Endothelial cell of umbilical vein (primary cell): ENCODE measurements at regions not wholly inside any gene's neighbourhood (a gene's known extent, or its start where the extent isn't known, plus 50 kb on each side); places are given as distances from the start of the nearest gene placed in this dataset.

Experiments
- EZH2 ChIP-seq: IDR thresholded peaks from 2 replicates; pipeline ENCODE4 v1.6.1; 2012; ENCODE audit warnings: borderline replicate concordance, low read depth, mild to moderate bottlenecking, moderate library complexity, low read length, inconsistent platforms; ENCODE audit not compliant: severe bottlenecking
- GATA2 ChIP-seq: IDR thresholded peaks from 2 replicates; pipeline ENCODE4 v1.7.0; 2011; ENCODE audit warnings: low read depth, mild to moderate bottlenecking, moderate library complexity, mixed read lengths, low read length; ENCODE audit not compliant: insufficient read length, insufficient read depth
- JUN ChIP-seq: IDR thresholded peaks from 2 replicates; pipeline ENCODE4 v1.6.1; 2011; ENCODE audit warnings: borderline replicate concordance, low read depth; ENCODE audit not compliant: insufficient read length, insufficient read depth
- POLR2A ChIP-seq: IDR thresholded peaks from 2 replicates; pipeline ENCODE4 v1.6.1; 2012; ENCODE audit warnings: low read depth, mild to moderate bottlenecking, control low read depth, low read length
- TF ChIP-seq, protein P1 (sequence below), 2 donors: IDR thresholded peaks; 1 replicate in 1 of 2; 2 replicates in 1 of 2; pipeline ENCODE4 v1.5.1; 2011; ENCODE audit warnings: low read length in 2 of 2, mild to moderate bottlenecking in 2 of 2, moderate library complexity in 2 of 2, control low read depth in 1 of 2, inconsistent platforms in 1 of 2, low read depth in 1 of 2; ENCODE audit not compliant: insufficient read depth in 1 of 2; ENCODE audit errors: extremely low read depth in 1 of 2

DNA sequence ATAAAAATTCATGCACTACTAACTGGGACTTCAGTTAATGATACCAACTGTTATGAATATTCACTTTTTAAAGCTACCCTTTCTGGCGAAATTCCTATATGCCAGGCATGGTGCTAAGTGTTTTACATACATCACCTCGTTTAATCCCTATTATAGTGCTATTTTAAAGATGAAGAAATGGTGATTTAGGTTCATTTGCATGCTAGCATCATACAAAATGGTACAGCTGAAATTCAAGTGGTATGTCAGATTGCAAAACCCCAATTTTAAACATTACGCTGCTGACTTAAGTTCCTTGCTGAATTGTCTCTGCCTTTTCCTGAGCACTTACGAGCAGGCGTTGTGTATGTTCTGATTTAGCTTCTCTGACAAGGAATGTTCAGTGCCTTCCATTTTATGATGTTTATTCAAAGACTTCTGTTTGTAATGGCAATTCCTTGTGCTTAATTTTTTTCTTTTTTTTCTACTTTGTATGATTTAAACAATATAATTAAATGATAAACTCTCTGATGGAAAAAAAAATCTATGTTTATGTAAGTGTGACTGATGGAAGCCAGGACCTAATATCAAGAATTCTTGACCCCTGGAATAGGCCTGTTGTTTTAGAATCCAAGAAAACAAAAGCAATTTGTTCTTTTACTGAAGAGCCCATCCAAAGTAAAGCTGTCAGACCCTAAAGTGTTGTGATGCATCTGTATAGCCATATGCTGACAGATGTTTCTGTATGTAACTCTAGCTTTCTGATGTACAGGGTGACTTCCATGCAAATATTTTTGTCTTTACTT lies 148.1 kb downstream of the PCDH7 start:
- TF ChIP-seq, protein P1, sequence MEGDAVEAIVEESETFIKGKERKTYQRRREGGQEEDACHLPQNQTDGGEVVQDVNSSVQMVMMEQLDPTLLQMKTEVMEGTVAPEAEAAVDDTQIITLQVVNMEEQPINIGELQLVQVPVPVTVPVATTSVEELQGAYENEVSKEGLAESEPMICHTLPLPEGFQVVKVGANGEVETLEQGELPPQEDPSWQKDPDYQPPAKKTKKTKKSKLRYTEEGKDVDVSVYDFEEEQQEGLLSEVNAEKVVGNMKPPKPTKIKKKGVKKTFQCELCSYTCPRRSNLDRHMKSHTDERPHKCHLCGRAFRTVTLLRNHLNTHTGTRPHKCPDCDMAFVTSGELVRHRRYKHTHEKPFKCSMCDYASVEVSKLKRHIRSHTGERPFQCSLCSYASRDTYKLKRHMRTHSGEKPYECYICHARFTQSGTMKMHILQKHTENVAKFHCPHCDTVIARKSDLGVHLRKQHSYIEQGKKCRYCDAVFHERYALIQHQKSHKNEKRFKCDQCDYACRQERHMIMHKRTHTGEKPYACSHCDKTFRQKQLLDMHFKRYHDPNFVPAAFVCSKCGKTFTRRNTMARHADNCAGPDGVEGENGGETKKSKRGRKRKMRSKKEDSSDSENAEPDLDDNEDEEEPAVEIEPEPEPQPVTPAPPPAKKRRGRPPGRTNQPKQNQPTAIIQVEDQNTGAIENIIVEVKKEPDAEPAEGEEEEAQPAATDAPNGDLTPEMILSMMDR (IDR thresholded peaks at IDR 0.05; ENCODE audit: extremely low read depth in 1 of 2, insufficient read depth in 1 of 2, low read depth in 1 of 2, low read length in 2 of 2) = no peak
- TF ChIP-seq POLR2A = no peak
- TF ChIP-seq GATA2 = no peak
- TF ChIP-seq EZH2 = no peak
- TF ChIP-seq JUN = no peak
